K562 (cell line): ENCODE measurements at regions not wholly inside any gene's neighbourhood (a gene's known extent, or its start where the extent isn't known, plus 50 kb on each side); places are given as distances from the start of the nearest gene placed in this dataset.

ENCODE experiments used
- CCNT2 ChIP-seq: IDR thresholded peaks from 2 replicates; pipeline ENCODE4 v1.6.1; 2011; ENCODE audit warnings: borderline replicate concordance, low read depth, mild to moderate bottlenecking, moderate library complexity, mixed read lengths, low read length; ENCODE audit not compliant: insufficient read length; ENCODE audit errors: extremely low read depth
- DLX4 ChIP-seq: fragments of 250-450 bp; sonication (Bioruptor Pico); IDR thresholded peaks from 2 replicates; pipeline ENCODE4 v1.6.1; 2021; ENCODE audit warnings: mild to moderate bottlenecking
- ELF1 ChIP-seq: fragments of 200-800 bp; sonication (Bioruptor generic); IDR thresholded peaks from 2 replicates; pipeline ENCODE4 v1.6.1; 2016; ENCODE audit warnings: missing genetic modification characterization, missing compliant biosample characterization
- FOXJ2 ChIP-seq: fragments of 200-800 bp; sonication (Bioruptor generic); IDR thresholded peaks from 2 replicates; pipeline ENCODE4 v1.6.1; 2016; ENCODE audit warnings: missing genetic modification characterization, missing compliant biosample characterization
- GATA2 ChIP-seq: sonication (generic); formaldehyde crosslinking; IDR thresholded peaks from 2 replicates; pipeline ENCODE4 v1.4.0; 2020; ENCODE audit warnings: mild to moderate bottlenecking, missing genetic modification reagents
- NFIC ChIP-seq: fragments of 450-650 bp; IDR thresholded peaks from 2 replicates; pipeline ENCODE4 v1.6.1; 2017; ENCODE audit warnings: mild to moderate bottlenecking, inconsistent platforms
- NUFIP1 ChIP-seq: fragments of 450-650 bp; IDR thresholded peaks from 2 replicates; pipeline ENCODE4 v1.6.1; 2018; ENCODE audit not compliant: partially characterized antibody
- PTBP1 ChIP-seq: fragments of 200-400 bp; formaldehyde crosslinking; IDR thresholded peaks from 2 replicates; pipeline ENCODE4 v1.6.1; 2017; ENCODE audit warnings: low read depth, low read length
- SMARCC2 ChIP-seq: fragments of 450-650 bp; IDR thresholded peaks from 2 replicates; pipeline ENCODE4 v1.6.1; 2017; ENCODE audit warnings: antibody characterized with exemption, moderate library complexity, mild to moderate bottlenecking, low read depth
- SP2 ChIP-seq: IDR thresholded peaks from 2 replicates; pipeline ENCODE4 v1.6.1; 2011; ENCODE audit warnings: mild to moderate bottlenecking, low read depth, low read length, moderate library complexity; ENCODE audit not compliant: poor library complexity, severe bottlenecking; ENCODE audit errors: extremely low read depth
- SREBF2 ChIP-seq: sonication (generic); formaldehyde crosslinking; IDR thresholded peaks from 2 replicates; pipeline ENCODE4 v1.4.0; 2020; ENCODE audit warnings: mild to moderate bottlenecking, missing genetic modification reagents
- TCF7 ChIP-seq: sonication (generic); IDR thresholded peaks from 2 replicates; pipeline ENCODE4 v1.6.1; 2016; ENCODE audit warnings: antibody characterized with exemption, borderline replicate concordance
- ZHX1 ChIP-seq: fragments of 150-350 bp; conservative IDR thresholded peaks from 2 replicates; pipeline ENCODE4 v1.6.1; 2014; ENCODE audit warnings: low read length
- ZMIZ1 ChIP-seq, 2 experiments: fragments of 150-350 bp in 1 of 2; IDR thresholded peaks; 2 replicates each; pipeline ENCODE4 v1.6.1; 2012 to 2016; ENCODE audit warnings: low read depth in 2 of 2, low read length in 2 of 2, mild to moderate bottlenecking in 1 of 2, moderate library complexity in 1 of 2
- ZNF77 ChIP-seq: fragments of 250-450 bp; sonication (Bioruptor Pico); IDR thresholded peaks from 2 replicates; pipeline ENCODE4 v1.5.0; 2020
- ZNF830 ChIP-seq: fragments of 250-450 bp; sonication (Bioruptor Pico); IDR thresholded peaks from 2 replicates; pipeline ENCODE4 v1.5.0; 2021; ENCODE audit warnings: mild to moderate bottlenecking

- TF ChIP-seq SMARCC2 = no peak
- no peak for TF ChIP-seq ELF1
- no peak for TF ChIP-seq DLX4 (CRISPR knock-in tag)
- TF ChIP-seq ZHX1 = no peak
- no peak for TF ChIP-seq NUFIP1
- peak; percentile 98 for TF ChIP-seq NFIC
- TF ChIP-seq PTBP1 = no peak
- TF ChIP-seq SP2 = no peak
- no peak for TF ChIP-seq ZNF77 (CRISPR knock-in tag)
- no peak for TF ChIP-seq ZMIZ1 (IDR thresholded peaks at IDR 0.05; ENCODE audit: low read depth in 2 of 2, low read length in 2 of 2)
- TF ChIP-seq GATA2 (CRISPR knock-in tag) = no peak
- TF ChIP-seq ZNF830 (CRISPR knock-in tag) = no peak
- TF ChIP-seq CCNT2 = no peak
- TF ChIP-seq SREBF2 (CRISPR knock-in tag) = no peak
- no peak for TF ChIP-seq FOXJ2 (tag)
- TF ChIP-seq TCF7 = no peak
These were observed 120.1 kb upstream of the ACBD5 start (continued) for GRCh38 chr10:27360581-27361172.
